Inflammatory macrophage treated with lipopolysaccharide for 1 hour (primary cell): ENCODE measurements at regions not wholly inside any gene's neighbourhood (a gene's known extent, or its start where the extent isn't known, plus 50 kb on each side); places are given as distances from the start of the nearest gene placed in this dataset.

Source experiments
- DNase-seq, 2 donors: peaks; one replicate each; pipeline ENCODE4 v3.0.0-alpha.2; 2020 to 2022

DNA sequence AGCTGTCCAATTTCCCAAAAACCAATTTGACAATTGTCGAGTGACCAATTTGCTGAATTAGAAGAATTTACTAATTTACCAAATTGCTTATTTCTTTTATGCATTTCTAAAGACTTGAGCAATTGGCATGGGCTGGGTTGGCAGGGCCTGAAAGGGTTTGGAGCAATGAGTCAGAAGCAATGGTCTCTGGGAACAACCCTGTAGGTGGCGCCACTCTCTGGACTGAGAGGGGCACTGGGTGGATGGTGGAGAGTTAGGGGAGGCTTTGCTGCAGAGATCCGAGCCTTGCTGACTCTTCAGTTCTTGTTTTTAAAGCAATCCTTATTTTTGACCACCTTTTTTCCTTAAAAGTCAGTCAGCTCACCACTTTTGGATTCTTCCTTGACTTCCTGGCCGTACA lies 71.5 kb upstream of the RPS23 start:
- DNase-seq: peak in 1 of 2 donors; percentile 46

DNA sequence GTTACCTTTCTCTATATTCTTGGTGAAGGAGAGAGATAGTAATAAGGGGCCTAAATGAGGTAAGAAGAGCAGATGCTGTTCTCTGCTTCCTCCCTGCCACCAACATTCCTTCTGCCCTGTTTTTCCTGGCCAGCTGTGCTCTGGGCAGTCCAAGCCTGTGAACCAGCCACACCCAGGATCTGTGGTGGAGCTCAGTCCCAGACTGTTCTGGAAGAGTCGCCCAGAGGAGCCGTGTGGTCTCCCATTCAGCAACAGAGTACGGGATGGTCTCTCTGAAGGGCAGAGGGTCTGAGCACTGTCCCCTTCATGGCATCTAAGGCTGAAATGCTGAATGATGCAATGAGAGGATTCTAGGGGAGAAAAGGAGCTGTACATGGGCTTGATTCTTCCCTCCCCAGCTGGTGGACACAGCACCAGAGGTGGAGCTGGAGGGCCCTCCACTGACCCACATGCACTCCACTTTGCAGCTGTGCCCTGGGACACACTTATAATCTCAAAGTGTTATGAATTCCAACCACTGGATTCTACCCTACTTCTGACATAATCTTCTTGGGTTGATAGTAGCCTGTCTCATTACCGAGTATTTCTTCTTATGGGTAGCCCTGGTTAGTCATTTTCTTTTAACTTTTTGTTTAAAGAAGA lies 70.8 kb upstream of the RPS23 start:
- no peak for DNase-seq

DNA sequence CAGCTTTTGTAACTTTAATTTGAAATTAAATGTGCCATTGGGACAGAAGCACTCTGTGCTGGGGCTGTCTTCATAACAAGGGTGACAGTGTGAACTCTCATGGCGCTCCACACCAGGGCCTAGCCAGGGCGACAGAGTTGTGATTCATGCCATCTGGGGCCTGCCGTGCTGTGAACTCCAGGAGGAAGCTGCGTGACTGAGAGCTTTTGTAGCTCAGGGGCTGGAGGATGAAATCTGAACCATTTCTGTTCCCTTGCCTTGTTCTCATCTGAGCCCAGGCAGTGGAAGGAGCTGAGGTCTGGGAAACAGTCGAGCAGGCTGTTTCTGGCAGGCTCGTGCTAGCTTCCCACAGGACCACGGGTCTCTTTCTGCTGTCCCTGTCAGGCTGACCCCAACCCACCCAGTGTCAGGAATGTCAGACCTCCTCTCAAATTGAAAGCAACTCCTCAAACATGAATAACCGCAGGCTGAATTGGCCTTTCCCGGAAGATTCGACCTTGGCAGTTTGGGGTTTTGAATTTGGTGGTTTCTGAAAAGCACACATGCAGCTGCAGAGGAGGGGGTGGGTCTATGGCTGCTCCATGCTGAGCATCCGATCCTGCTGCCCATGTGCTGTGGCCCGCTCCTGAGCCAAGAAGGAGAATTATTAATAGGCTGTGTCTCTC lies 69.2 kb upstream of the RPS23 start:
- DNase-seq: no peak

DNA sequence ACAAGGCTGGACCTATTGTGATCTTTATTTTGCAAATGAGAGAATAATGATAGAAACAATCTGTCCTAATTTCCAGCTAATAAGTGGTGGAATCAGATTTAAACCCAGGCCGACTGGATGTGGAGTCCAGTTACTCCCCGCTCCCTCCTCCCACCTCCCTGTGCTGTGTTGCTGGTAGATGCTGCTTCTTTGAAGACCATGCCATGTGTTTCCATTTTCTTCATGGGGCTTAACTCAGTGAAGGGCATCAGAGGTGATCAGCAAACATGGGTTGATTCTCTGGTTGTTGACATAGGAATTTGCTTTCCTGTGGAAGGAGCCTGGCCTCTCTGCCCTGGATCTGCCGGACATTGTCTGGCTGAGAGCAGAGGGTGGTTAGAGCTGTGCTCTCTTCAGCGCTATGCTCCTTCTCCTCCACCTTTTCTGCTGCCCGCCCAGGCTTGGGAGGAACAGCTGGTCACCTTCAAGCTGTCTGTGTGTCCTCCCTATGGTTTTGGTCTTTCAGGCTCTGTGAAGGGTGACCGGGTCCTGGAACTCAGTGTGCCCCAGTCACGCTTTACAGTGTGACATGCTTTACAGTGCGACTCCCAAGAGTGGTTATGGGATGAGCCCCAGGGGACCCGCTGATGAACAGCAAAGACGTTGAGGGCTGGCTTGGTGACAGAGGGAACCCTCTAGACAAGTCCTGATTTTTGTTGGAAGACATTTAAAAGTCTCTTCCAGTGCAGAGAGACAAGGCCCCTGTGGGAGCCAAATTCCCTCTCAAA lies 68.4 kb upstream of the RPS23 start:
- no peak for DNase-seq

DNA sequence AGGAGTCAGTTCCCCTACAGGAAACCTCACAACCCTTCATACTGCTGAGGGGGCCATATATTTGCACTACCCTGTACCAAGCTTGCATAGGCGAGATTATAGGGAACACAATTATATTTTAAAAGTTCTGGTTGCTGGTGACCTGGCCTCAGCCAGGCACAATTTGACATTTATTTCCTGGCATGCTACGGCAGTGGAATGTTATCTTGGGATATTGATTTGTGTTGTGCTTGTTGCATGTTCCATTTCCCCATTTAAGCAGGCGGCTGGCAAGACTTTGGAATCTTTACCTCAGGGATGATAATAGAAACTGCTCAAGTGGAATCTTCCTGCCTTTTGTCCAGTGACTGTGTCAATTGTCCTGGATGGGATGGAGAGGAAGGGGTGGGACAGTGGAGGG lies 67.0 kb upstream of the RPS23 start:
- DNase-seq: no peak

DNA sequence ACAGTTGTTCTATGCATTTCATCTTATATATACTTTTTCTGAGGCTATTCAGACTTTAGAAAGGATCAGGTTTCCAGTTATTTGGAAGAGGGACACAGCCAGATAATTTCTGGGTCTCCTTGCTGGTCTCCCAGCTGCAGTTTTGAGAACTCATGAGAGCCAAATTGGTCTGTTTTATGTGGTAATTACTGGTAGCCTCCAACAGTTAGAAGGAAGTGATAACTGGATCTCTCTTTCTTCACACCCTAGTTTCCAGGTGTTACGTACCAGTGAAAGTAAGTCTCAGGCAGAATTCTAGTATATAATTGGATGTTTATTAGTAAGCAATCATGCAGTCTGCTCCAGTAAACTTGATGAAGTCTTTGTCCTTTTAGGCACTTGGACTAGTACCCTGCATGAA lies 63.2 kb upstream of the RPS23 start:
- DNase-seq: no peak

DNA sequence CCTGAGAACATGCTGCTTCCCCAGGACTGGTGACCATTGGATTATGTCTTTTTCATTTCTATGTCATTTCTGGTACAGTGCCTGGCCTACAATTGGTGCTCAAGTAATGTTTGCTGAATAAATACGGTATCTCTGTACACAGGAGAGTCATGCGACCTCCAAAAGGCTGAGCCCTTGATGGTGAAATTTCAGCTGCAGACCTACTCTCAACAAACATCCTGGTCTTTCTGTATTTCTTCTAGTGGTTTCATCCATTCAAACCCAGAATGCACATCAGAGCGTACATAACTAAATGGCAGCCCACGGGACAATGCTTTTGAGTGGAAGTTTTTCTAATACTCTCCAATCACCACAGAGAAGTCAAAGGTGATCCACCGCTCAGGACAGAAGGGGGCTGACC lies 62.6 kb upstream of the RPS23 start:
- DNase-seq: no peak

DNA sequence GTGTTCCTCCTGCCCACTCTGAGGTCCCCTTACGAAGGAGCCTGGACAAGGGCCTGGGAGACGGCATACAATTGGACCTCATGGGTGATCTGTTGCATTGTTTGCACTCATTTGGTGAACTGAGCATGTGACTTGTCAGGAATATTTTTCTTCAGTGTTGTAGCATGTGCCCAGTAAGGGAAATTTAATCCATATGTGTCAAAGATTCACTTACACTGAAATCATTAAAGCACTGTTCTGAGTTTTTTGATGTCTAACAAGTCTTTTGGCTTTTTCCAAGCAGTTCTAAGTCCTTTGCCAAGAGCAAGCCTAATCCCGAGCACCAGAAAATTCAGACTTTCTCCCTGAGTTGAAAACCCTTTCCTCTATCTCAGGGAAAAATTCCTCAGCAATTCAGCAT lies 61.6 kb upstream of the RPS23 start:
- no peak for DNase-seq

DNA sequence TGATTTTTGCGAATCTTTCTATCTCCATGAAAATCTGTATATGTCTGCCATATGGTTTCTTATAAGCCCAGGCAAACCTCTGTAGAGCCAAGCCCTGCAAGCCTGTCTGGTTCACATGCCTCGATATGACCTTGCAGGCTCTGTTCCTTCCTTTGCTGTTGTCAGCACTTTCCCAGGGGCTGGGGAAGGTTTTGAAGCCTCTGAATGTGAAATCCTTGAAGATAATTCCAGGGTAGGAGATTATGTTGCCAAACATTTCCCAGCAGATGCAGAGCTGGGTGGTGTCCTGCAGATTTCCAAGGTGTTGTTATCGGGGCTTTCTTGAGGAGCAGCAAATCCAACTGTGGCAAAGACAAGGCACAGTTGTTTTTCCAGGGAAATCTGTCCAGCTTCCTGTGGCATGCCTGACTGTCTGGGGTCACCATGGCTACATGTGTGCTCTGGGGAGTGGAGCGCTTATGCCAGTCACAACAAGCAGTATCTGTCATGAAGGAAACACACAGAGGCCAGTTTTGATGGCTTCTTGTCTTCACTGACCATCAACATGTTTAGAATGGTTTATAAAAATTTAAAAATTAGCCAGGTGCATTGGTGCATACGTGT lies 60.7 kb upstream of the RPS23 start:
- no peak for DNase-seq

DNA sequence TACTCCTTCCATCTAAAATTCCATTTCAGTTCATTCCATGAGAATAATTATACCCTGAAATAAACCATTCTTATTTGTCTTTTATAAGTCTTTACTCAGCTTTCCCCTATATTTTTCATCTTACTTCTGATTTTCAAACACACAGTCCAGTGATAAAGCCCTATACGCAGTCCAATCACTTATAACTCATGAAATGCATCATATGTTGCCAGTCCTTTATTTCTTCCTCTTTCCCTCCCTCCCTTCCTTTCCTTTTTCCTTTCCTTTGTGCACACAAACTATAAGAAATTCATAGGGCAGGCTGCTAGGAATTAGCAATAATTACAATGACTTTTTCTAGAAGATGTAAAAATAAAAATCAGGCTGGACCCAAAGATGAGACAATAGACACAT lies 58.8 kb upstream of the RPS23 start:
- no peak for DNase-seq

DNA sequence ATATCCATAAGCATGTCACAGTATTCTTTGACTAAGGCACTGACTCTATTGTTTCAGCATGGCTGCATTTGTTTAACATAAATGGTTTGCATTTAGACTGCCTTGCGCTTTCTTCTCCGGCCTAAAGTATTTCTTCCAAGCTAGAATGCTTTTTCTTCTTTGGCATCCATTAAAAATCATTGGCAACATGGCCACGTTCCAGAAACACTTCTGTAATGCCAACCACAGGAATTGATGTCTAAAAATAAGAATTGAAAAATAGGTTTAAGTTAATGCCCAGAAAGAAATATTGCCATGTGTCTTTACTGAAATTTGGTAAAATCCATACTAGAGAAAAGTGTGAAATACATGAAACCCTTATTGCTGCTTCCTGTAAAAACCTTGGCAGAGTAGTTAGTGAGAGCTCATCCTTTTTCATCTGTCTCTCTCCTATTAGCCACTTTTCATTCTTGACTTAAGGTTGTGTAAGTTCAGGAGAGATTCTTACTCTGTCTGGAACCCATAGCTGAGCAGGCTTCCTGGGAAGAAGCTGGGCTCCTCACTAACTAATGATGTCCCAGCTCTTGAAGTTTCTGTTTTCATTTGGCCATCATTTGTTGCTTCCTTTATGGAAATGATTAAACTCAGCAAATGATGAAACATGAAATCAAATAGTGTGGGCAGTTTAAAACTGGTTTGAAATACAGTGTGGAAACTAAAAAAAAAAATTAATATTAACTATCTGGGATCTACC lies 58.2 kb upstream of the RPS23 start:
- DNase-seq: no peak

DNA sequence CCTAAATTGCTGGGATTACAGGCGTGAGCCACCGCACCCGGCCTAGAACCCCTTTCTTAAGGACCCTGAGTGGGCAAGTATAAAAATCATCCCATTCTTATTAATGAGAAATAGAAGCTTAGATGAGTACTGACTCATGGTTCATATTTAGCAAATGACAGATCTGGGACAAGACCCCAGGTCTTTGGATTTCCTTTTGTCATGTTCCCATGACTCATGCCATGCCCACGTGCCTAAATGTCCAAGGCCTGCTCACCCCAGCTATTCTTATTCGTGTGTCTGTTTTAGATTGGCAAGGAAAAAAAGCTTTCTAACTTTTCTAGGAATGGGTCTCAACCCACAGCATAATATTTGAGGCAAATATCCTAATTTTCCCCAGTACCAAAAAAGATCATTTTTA lies 57.7 kb upstream of the RPS23 start:
- DNase-seq: no peak

DNA sequence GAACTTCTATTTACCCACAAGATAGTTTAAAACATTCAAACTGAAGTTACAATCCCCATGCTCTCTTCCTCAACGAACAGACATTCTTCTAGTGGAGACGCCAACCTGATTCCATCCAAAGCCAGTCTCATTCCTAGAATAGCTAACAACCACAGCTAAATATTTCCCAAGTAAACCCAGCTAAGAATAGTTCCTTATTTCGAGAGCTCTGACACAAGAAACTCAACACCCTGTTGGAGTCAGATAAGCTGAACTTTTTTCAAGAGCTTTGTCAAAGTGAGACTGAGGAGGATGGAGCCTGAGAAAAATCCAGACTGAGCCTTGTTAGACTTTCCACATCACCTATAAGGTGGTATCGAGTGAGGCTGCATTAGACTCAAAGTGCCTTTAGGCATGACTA lies 56.7 kb upstream of the RPS23 start:
- DNase-seq: no peak

DNA sequence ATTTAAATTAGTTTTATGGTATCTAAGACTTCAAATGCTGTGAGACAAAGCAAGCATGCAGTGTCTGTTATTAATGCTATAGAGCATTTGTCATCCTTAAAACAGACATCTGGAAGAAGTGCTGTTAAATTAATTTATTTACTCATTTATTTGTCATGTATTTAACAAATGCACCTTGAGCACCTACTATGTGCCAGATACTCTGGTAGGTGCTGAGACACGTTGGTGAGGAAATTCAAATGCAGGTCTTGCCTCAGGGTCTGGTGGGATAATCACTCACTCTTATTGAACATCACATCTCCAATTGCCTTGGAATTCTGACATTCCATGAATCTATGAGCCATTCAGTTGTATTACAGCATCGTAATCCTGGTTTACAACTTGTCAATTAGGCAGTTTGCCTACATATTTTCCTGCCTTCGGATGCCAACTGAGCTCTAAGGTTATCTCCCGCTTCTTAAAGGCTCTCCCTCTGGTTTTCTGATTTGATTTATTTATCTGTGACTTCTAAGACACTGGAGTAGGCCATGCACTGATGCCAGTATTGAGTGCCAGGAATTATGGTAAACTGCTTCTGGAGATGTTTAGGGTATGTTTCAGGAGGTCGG lies 56.0 kb upstream of the RPS23 start:
- no peak for DNase-seq

DNA sequence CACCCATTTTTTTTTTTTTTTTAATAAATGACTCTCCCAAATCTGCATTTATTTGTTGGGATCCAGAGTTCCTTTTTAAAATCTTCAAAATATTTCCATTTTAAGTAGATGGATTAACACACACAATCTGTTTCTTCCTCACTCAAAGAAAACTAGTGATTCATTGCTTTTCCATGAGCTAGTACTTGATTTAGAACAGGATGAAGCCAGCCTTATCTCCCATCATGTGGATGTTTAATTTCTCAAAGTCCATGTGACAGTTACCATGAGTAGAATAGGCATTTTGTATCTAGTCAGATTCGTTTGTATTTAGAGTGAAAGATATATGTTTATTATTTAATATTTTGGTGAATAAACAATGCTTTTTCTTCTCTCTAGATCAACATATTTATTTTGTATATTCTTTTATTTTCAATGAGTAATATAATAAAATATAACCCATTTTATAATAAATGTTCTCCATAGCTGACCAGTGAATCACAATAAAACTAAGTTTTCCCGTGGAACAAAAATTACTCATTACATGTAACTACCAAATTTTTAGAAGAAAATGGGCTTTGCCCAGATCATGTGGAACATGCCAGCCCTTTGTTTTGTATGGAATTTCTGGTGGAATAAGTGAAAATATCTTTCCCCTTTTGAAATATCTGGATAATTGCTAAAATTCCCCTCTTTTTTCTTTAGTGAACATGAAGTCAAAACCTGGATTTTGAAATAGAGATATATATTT lies 54.9 kb upstream of the RPS23 start:
- no peak for DNase-seq

DNA sequence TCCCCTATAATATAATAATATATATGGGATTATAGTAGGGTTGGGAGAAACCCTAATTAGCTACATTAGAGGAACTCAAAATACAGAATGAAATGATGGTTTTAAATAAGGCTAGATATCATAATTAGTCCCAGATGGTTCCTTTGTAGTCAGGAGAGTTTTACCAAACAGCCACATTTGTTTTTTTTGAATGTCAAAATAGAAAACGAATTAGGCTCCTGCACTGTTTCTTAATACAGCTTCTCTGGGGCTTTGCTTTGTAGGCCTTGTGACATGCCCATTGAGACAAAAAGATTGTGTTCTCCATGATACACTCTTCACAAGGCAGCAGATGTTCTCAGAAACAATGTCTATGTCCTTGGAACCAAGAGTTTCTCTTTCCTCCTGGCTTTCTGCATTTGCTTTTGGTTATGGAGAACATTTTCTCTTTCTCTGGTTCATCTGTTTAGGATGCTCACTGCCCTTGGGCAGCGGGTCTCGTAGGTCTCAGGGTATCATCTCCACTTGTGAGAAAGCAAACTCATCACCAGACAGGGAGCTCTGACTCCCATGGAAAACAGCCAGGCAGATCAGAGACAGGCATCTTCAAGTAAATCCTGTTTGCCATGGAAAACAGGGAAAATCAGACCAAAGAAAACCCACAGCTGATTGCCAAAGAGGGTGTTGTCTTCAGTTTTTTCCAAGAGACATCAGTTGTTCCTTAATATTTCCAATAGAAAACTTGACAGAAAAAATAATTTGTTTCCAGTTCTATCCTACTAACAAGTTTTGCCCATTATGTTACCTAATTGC lies 54.1 kb upstream of the RPS23 start:
- DNase-seq: no peak

DNA sequence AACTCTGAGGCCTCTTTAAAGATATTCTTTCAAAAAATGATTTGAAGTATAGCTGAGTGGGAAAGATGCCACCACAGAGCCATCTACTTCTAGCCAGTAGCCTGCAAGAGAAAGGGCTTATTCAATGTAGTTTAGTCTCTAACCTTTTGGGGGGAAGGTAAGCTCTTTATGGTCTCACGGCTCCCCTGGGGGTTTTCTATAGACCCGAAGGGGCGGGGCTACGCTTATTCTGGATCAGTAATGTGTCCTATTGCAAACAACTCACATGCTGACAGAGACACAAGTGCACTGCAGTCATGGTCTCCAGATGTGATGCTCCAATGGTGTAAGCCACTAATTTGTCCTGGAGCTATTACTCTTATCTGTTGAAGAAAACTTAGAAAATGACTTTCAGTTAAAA lies 53.4 kb upstream of the RPS23 start:
- DNase-seq: no peak

DNA sequence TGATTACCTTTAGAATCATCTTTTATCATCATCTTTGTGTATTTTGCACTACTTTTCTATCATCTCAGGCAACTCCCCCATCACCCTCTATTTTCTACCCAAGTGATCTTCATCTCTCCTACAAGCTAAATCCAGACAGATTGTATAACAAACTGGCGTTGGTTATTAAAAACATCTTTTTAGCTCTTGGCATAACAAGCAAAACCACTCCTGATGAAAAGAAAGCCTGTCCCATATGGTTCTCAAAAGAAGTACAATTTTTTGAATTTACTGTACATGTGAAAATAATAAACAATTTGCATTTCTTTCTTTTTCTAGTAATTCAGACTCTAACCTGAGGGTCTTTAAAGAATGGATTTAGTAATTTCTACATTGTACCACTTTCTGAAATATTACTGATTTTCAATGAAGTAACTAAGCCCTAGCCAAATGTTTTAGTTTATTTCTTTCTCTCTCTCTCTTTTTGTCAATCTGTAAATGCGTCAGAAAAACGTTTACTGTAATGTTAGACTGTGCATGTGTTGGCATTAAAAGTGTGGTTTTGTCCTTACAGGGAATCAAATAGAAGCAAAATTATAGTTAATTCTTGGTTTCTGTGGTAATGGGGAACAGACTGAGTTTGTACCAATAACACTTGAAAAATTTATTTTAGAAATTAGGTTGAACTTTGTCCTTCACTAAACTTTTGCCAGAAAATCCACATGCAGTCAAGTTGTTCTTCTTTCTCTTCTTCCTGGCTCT lies 52.5 kb upstream of the RPS23 start:
- DNase-seq: no peak

DNA sequence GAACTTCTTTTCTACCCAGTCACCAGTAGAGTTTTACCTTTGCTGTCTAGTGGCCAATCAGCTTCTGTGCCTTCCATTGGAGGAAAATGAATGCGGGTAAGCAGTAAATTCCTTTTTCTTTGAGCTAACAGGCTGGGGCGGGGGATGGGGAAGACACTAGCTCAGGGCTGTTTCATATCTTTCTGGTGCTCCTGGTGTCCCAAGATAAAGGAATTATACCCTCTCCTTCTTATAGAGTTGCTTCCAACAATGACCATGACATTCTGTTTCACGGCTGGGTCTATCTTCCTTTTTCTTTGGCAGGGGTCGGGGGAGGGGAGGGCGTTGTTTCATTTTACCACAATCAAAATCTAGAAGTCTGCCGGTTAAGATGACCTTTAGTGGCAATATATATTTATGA lies 51.2 kb upstream of the RPS23 start:
- no peak for DNase-seq
